ENCODE measurements at regions not wholly inside any gene's neighbourhood (a gene's known extent, or its start where the extent isn't known, plus 50 kb on each side); places are given as distances from the start of the nearest gene placed in this dataset.

DNA sequence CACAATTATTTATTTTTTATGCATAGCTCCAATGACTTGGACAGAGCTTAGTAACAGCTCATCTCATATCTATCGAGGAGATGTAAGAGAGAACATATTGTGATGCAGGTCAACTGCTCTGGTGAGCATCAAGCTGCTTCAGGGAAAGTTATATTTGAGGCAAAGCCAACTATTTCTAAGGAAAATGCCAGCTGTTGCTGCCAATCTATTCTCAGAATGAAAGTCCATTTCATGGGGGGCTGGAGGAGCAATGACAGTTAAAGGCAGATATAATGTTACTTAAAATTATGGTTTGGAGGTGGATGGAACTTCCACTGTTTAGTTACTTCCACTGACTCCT is 424.8 kb downstream of the KIF20B start:
- 33% methylated on average over 1 of the region's 1 CpG for WGBS (ENCODE audit: insufficient coverage, low coverage, low lambda C conversion rate, missing lambda C conversion rate)
- intact Hi-C loops (cut with DNase I) = no loop called here
- H3K9me3 ChIP-seq = no peaks in the 10 kb centered on the region
- no peaks in the 10 kb centered on the region for H3K27me3 ChIP-seq
- H3K4me1 ChIP-seq = no peaks in the 10 kb centered on the region
- ATAC-seq (no peak), DNase-seq (no peak)
- H3K4me3 ChIP-seq = no peak overlapping the region
- H3K27ac ChIP-seq = no peak overlapping the region
- no peaks in the 10 kb centered on the region for H3K36me3 ChIP-seq
- TF ChIP-seq POLR2A (IDR thresholded peaks at IDR 0.05) = no peak
- TF ChIP-seq, protein P1, sequence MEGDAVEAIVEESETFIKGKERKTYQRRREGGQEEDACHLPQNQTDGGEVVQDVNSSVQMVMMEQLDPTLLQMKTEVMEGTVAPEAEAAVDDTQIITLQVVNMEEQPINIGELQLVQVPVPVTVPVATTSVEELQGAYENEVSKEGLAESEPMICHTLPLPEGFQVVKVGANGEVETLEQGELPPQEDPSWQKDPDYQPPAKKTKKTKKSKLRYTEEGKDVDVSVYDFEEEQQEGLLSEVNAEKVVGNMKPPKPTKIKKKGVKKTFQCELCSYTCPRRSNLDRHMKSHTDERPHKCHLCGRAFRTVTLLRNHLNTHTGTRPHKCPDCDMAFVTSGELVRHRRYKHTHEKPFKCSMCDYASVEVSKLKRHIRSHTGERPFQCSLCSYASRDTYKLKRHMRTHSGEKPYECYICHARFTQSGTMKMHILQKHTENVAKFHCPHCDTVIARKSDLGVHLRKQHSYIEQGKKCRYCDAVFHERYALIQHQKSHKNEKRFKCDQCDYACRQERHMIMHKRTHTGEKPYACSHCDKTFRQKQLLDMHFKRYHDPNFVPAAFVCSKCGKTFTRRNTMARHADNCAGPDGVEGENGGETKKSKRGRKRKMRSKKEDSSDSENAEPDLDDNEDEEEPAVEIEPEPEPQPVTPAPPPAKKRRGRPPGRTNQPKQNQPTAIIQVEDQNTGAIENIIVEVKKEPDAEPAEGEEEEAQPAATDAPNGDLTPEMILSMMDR (IDR thresholded peaks at IDR 0.05) = no peak

- Histone ChIP-seq H3K27ac (no peak overlapping the region), H3K9me3 (peaks cover 0 to 3% (median 0%) of the 10 kb centered on the region in 4 donors), H3K4me1 (no peaks in the 10 kb centered on the region), H3K36me3 (no peaks in the 10 kb centered on the region), H3K27me3 (no peaks in the 10 kb centered on the region), H3K4me3 (no peak overlapping the region)
- no peak for ATAC-seq
- 50% methylated on average over 2 of the region's 2 CpGs for WGBS (ENCODE audit: insufficient coverage, low coverage, low lambda C conversion rate, missing lambda C conversion rate)
- intact Hi-C loops (cut with DNase I) = no loop called here
- DNase-seq = no peak
- TF ChIP-seq, protein P1 (IDR thresholded peaks at IDR 0.05) = no peak
- no peak for TF ChIP-seq POLR2A (IDR thresholded peaks at IDR 0.05)
Measured at GRCh38 chr10:90130321-90131086, 429.1 kb downstream of the KIF20B start.

DNA sequence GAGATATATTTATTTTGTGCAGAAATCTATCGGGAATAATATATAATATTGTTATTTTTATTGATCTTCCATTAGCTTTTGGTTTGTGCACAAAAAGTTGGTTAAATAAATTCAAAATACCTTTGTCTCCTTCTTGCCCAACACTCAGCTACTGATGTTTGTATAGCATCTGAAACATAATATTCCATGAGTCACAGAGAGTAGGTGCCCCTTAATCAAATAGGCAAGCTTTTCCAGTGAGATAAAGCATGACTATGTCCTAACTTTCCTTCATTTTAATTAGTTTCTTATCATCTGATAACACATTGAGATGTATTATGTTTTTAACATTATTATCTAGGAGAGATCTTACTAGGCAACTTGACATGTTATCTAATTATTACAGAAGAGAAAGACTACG is 432.2 kb downstream of the KIF20B start:
- Histone ChIP-seq H3K27me3 (no peaks in the 10 kb centered on the region), H3K4me1 (no peaks in the 10 kb centered on the region), H3K36me3 (no peaks in the 10 kb centered on the region), H3K27ac (no peak overlapping the region), H3K9me3 (peaks cover 0 to 18% (median 0%) of the 10 kb centered on the region in 4 donors), H3K4me3 (no peak overlapping the region)
- TF ChIP-seq POLR2A (IDR thresholded peaks at IDR 0.05) = no peak
- TF ChIP-seq, protein P1 (IDR thresholded peaks at IDR 0.05) = no peak
- DNase-seq (no peak), ATAC-seq (no peak)
- WGBS (ENCODE audit: insufficient coverage, low coverage, low lambda C conversion rate, missing lambda C conversion rate) = 58% methylated on average over 2 of the region's 2 CpGs
- intact Hi-C loops (cut with DNase I) = no loop called here

- no peak overlapping the region for H3K4me3 ChIP-seq
- H3K27ac ChIP-seq = no peak overlapping the region
- 46% methylated on average over 8 of the region's 8 CpGs for WGBS (ENCODE audit: insufficient coverage, low coverage, low lambda C conversion rate, missing lambda C conversion rate)
- H3K4me1 ChIP-seq = no peaks in the 10 kb centered on the region
- H3K27me3 ChIP-seq = no peaks in the 10 kb centered on the region
- TF ChIP-seq, protein P1 (IDR thresholded peaks at IDR 0.05) = no peak
- no peak for TF ChIP-seq POLR2A (IDR thresholded peaks at IDR 0.05)
- DNase-seq = no peak
- ATAC-seq = no peak
- intact Hi-C loops (cut with DNase I) = no loop called here
- peaks cover 0 to 22% (median 0%) of the 10 kb centered on the region in 4 donors for H3K9me3 ChIP-seq
- H3K36me3 ChIP-seq = no peaks in the 10 kb centered on the region
Measured at GRCh38 chr10:90136731-90137316, 435.4 kb downstream of the KIF20B start.
